Activated CD4-positive, alpha-beta T cell treated with anti-CD3 and anti-CD28 coated beads for 24 hours (primary cell): ENCODE measurements at regions not wholly inside any gene's neighbourhood (a gene's known extent, or its start where the extent isn't known, plus 50 kb on each side); places are given as distances from the start of the nearest gene placed in this dataset.

ENCODE experiments used
- DNase-seq, 2 donors: peaks; one replicate each; pipeline ENCODE4 v3.0.0-alpha.2; 2020; ENCODE audit warnings: low read depth in 2 of 2

DNA sequence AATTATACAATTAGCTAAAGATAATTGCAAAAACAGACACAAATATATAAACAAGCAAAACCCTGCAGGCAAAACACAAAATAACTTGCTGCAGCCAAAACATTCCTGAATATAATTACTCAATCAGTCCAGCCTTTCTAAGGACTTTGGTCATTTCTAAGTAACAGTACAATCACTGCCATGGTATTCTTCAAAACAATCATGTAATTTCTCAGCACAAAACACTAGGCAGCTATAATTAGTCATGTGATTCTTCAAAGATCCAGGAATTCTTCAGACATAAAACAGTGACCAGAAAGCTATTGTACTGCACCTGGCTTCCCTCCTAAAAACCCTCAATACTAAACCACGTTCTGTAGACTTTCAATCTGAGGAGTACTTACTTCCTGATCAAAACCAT lies 881.1 kb downstream of the EPHA7 start:
- no peak for DNase-seq

DNA sequence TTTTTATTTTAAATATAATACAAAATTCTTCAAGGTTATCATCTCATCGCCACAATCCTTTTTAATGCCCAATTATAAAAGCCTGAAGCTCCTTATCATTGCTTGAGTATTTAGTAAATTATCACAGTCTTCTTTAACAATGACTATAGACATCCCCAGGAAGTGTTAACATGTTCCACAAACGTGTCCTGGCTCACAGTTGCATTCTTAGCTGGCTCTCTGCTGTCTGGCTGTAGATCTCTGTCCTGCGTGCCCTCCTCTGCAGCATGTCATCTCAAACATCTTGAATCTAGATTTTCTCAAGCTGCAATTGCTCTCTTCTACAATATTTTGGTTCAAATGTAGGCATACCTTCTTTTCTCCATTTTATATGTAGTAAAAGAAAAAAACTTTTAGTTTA lies 885.2 kb downstream of the EPHA7 start:
- DNase-seq = no peak

DNA sequence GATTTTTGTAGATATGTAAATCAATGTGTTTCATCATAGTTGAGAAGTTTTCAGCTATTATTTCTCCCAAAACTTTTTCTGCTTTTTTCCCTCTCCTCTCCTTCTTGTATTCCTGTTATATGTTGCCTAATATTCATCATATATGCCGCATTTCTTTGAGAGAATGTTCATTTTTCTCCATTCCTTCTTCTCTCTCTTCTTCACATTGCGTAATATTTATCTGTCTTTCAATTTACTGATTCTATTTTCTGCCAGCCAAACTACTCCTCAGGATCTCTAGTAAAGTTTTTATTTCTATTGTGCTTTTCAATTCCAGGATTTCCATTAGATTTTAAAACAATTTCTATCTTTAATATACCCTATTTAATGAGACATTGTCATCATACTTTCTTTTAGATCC lies 896.8 kb downstream of the EPHA7 start:
- no peak for DNase-seq

DNA sequence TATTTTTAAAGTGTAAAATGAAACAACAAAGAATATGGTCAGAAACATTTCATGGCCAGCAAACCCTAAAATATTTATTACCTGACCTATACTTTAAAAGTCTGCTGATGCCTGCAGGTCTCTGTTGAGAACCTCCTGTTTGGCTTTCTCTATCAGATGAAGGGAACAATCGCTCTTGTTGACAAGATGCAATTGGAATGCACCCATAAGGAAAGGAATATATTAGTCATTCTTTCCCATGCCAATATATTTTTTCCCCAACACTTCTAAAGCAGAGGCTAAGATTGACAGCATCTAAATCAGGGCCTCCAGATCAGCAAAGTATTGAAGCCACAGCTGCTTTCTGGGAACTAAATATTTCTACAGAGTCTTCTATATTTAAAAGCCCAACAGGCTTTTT lies 897.8 kb downstream of the EPHA7 start:
- no peak for DNase-seq

DNA sequence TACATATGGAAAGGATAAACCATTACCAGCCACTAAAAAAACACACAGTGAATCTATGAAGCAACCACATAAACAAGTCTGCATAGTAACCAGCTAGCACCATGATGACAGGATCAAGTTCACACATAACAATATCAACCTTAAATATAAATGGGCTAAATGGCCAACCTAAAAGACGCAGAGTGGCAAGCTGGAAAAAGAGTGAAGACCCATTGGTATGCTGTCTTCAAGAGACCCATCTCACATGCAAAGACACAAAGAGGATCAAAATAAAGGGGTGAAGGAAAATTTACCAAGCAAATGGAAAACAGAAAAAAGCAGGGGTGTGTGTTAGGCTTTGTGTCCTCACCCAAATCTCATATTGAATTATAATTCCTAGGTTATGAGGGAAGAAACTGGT lies 909.2 kb downstream of the EPHA7 start:
- DNase-seq = no peak

DNA sequence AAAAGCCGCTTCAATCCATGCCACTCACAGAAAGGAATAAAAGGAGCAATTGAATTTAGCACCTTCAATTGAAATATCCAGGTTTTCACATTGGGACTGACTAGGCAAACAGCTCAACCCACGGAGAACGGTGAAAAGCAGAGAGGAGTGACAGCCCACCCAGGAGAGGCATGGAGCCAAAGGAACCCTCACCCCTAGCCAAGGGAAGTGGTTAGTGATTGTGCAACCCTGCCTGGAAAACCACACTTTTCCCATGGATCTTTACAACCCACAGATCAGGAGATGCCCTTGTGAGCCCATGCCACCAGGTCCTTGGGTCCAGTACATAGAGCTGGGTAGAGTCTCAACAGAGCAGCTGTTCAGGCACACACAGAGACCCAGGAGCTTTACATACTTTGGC lies 911.8 kb downstream of the EPHA7 start:
- DNase-seq = no peak

DNA sequence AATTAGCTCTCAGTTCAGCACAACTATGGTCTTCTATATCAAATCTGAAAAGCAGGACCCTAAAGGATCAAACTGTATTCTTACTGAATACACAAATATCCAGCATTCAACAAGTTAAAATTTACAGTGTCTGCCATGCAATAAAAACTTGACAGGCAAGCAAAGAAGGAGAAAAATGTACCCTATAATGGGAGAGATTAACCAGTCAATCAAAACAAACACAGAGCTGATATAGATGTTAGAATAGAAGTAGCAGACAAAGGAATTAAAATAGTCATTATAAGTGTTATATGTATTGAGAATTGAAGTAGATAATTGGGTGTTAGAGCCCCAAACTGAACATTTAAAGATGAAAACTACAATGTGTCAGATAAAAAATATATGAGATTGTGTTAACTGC lies 914.9 kb downstream of the EPHA7 start:
- no peak for DNase-seq

DNA sequence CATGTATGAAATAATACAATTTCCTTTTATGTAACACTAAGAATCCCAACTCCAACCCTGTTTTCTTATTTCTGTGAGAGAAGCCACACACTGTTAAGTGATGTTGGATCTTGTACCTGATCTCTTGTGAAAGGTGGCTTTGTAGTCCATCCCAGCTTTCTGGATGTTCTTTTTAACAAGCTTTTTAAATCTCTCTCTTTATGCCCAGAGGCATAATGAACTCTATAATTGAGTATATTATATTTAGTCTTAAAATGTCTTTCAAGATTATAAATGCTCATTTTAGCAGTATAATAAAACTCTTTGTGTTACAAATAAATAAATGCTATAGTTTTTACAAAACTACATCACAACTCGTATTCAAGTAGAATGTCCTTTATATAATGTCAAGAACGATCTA lies 922.1 kb downstream of the EPHA7 start:
- DNase-seq = no peak

DNA sequence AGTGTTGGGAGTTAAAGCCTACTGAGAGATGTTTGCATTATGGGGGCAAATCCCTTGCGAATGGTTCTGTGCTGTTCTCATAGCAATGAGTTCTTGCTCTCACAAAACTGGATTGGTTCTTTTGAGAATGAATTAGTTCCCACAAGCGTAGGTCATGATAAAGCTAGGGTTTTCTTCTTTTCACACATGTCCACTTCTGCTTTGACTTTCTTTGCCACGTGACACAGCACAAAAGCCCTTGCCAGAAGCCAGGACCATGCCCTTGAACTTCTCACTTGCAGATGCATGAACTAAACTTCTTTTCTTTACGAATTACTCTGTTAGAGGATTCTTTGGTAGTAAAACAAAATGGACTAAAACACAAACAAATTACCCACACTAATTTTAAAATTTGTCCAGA lies 922.8 kb downstream of the EPHA7 start:
- no peak for DNase-seq

DNA sequence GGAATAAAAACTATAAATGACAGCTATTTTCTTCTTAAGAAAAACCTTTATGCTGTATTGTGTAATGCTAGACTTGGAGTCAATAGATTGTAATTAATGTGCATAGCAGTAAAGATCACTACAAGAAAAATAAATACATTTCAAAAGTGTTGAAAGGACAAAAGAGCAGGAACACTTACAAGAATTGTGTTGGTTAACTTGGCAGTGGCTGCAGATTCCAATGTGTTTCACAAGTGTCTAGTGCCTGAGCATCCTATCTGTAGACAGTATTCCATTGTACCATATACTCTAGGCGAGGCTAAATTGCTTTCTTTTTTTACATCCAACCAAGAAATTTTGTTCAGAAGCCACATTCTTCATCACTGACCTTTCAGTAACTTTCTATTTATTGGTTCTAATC lies 924.1 kb downstream of the EPHA7 start:
- no peak for DNase-seq

DNA sequence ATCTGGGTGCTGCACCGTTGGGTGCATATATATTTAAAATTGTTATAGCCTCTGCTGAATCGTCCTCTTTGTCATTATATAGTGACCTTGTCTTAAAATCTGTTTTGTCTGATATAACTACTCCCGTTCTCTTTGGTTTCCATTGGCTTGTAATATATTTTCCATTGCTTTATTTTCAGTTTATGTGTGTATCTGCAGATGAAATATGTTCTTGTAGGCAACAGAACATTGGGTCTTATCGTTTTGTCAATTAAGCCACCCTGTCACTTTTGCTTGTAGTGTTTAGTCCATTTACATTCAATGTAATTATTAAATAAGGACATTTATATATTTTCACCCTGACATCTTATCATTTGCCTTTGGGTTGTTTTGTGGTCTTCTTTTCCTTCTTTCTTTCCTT lies 933.9 kb downstream of the EPHA7 start:
- DNase-seq = no peak

DNA sequence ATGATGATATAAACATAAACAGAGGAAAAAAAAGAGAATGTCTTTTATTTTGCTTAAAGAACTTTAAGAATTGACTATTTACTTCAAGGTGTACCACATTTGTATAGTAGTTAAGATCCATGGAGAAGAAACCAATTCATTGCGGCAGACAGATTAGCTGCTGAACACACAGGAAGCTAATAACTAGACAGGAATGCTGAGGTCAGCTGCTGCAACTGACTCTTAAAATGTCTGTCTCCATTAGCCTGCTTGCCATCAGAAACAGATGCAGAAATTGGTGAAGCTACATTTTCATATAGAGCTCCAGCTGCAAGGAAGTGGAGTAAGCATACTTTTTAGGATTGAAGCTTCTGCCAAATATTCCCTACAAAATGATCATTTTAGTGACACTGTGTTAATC lies 939.5 kb downstream of the EPHA7 start:
- DNase-seq = no peak

DNA sequence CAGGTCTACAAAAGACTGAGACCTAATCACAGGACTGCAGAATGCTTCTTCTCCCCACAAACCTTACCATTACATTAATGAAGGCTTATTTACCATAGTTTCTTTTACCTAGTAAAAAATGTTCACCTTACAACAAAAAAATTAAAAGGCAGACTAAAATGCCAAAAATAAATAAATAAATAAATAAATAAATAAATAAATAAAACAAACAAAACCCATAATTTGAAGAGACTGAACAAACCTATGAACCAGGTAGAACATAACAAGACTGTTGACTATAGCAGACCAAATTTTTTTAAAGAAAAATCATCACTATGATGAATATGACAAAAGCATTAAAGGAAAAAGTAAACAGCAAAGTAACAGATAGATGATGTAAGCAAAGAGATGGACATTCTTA lies 946.3 kb downstream of the EPHA7 start:
- no peak for DNase-seq

DNA sequence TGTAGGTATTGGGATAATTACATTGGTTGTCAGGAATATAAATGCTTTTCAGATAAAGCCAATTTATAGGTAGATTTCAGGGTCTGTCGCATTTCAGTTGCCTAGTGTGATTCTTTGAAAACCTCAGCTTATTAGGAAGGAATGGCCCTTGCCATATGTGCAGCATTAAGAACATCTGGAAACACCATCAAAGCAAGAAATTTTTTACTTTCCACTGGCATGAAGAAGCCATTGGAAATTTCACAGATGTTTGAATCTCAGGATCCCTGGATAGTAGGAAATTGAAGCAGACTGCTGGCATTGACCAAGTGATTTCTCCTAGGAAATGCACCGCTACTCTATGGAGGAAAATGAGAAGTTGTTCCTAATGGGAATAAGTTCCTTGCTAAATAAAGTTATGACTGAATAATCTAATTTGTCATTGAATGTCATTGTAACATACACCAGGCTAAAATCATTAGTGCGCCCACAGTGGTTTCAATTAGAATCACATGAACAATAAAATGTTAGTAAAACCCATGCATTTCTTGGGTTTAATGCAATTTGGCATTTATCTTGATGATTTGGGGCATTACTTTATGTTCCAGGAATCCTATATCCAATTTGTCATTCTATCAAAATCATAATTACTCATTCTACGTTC lies 950.1 kb downstream of the EPHA7 start:
- DNase-seq = no peak

DNA sequence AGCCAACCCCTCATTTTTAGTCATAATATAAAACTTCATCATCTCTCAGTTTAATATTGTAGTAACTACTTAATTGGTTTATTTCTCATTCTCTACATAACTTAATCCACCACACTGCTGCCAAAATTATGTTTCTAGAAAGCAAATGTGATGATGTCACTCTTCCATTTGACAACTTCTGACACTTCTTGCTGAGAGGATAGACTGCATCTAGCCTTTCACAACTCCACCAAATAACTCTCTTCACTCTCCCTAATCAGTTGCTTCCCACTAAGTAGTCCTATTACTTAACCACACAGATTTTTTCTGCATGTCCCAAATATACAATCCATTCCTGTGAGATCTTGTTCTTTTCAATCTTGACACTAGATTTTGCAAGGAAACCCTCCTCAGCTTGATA lies 951.3 kb downstream of the EPHA7 start:
- DNase-seq = no peak

DNA sequence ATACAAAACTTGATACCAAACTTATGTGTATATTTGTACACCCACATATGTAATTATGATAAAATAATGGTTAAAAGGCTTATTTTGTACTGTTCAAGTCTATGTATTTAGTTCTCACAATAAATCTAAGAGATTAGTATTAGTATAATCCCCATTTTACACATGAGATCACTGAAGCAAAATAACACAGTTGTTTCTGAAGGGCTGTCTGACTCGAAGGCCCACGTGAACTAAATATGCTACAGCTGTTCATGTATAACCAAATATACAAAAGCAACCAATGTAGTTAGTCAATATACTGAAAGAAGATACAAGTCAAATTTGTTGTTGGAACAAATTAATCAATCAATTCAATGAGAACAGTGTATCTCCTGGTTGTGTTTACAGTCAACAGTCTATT lies 959.2 kb downstream of the EPHA7 start:
- no peak for DNase-seq

DNA sequence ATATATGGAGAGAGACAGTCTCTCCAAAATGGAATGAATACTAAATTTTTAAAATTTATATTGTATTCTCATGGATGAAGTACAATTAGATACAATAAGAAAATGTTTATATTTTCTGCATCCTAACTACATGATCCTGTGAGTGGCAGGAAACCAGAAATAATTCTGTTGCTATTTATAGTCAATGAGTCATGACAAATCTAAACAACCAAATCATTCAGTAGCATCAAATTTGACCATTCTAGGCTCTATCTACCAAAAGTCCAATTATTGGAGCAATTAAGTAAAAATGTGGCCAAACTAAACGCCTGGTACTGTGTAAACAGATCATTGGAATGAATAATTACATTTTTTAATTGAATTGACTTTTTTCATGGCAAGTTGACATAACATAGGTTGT lies 959.8 kb downstream of the EPHA7 start:
- no peak for DNase-seq

DNA sequence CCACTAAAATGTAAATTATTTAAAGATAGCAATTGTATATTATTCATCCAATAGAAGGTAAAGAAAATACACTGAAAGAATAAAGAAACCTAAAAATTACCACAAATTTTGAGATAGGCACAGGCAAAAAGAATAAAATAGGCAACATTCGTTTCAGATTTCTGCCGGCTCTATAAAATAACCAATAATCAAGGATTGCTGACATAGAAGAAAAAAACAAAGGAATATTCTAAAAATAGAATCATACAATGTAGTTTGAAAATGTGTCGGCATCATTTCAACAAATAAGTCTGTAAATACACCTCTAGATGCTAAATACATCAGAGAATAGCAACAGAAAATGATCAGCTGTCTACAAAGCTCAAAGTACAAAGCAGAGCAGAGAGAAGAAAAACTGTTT lies 973.3 kb downstream of the EPHA7 start:
- DNase-seq = no peak

DNA sequence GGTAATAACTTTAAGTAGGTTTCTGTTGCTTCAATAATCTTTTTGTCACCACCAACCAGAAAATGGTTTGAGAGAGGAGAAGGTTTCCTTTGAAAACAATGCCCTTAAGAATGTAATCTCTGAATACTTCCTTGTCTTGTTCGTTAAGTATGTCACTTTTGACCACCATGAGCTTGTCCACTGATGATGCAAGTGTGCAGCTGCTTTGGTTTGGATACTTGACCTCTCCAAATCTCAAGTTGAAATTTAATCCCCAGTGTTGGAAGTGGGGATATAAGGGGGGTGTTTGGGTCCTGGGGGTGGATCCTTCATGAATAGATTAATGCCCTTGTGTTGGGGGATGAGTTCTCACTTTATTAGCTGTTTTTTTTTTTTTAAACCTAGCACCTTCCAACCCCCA lies 985.4 kb downstream of the EPHA7 start:
- no peak for DNase-seq

DNA sequence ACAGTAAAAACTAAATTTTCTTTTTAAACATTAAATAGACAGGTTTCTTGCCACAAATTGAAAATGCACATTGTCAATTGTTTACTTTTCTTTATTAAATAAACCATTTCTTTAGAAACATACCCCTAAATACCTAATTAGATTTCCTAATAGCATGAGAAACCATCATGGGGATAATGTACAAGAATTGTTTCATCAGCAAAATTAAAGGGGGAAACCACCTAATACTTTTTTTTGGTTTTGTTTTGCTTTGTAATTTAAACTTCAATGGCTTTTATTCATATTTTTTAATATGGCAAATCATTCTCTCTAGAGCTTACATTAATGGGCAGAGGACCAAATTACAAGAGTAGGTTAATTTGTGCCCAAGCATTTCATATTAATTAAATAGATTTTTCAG lies 987.9 kb downstream of the EPHA7 start:
- DNase-seq = no peak

DNA sequence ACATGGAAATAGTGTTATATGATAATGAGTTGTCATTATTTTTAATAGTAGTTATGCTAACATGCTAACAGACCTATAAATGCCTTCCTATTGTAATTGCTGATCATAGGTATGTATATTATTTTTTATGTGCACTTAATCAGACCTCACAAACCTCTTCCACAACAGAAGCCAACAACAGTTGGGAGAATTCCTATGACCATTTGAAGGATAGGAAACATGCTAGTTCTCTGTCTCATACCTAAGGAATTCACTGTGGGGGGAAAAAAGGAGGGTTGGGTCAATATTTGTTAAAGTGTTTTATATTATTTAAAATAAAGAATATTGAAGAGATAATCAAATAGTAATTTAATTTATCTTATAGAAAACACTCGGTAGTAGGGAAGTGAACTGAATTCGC lies 990.9 kb downstream of the EPHA7 start:
- DNase-seq = no peak

DNA sequence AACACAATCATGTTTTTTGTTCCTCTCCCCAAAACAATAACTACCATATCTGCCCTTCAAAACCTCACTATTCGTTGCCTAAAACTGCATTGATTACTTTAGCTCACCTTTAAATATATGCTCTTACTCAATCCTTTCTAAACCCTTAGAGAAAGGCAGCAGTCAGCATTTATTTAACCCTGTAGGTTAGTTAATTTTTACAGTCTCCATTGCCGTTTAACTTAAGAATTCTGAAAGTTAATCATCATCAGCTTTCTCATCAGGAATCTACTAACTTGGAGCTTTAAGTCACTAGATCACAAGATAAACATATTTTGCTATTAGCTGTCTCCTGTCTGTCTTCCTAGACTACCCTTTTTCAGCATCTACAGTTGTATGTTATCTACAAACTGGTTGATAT lies 991.9 kb downstream of the EPHA7 start:
- DNase-seq = no peak

DNA sequence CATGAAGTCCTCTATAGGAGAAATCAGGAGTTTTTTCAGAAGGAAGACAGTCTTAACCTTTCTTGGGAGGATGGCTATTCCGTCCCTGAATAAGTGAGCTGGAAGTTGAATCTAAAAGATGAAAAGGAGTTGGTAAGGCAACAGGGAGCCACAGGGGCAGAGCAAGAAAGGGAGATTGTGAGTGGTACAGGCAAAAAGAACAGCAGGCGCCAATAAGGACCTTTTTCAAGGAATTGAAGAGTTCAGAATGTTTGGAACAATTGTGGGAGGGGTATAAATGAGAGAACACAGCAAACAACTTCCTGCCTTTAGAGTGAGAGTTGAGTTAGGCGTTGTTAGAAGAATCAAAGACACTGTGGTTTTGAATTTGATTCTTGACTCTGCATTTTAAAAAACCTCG lies 1003.7 kb downstream of the EPHA7 start:
- no peak for DNase-seq

DNA sequence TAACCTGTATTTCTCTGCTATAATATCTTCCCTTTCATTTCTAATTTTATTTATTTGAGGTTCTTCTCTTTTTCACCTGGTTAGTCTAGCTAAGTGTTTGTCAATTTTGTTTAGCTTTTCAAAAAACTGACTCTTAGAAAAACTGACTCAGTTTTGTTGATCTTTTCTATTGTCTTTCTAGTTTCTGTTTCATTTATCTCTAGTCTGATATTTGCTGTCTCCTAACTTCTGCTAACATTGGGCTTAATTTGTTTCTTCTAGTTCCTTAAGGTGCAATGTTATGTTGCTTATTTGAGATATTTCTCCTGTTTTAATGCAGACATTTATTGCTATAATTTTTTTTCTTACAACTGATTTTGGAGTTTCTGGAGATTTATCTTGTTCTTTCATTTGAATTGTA lies 1011.0 kb downstream of the EPHA7 start:
- no peak for DNase-seq

DNA sequence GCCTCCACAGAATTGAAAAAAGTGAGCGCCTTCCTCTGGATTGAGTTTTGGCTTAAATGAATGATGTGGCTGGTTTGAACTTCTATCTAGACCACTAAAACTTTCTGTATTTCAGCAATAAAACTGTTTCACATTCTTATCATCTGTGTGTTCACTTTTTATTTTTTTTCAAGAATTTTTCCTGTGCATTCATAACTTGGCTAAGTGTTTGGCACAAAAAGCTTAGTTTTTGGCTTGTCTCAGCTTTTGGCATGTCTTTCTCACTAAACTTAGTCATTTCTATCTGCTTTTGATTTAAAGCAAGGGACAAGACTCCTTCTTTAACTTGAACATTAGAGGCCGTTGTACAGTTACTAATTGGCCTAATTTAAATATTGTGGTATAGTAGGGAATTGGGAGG lies 1015.1 kb downstream of the EPHA7 start:
- DNase-seq = no peak
